Neuronal stem cell (in vitro differentiated cells): ENCODE measurements at regions not wholly inside any gene's neighbourhood (a gene's known extent, or its start where the extent isn't known, plus 50 kb on each side); places are given as distances from the start of the nearest gene placed in this dataset.

ENCODE experiments used
- DNase-seq: peaks from one replicate; pipeline ENCODE4 v3.0.0-alpha.2; 2013; ENCODE audit warnings: low spot score
- H2AFZ ChIP-seq: one replicate; pipeline ENCODE4 v1.6.1; 2013; ENCODE audit warnings: mild to moderate bottlenecking, low read length, inconsistent platforms
- H2AK5ac ChIP-seq: 2 replicates; pipeline ENCODE4 v1.6.1; 2013; ENCODE audit warnings: low read depth, mild to moderate bottlenecking, inconsistent platforms, low read length, moderate library complexity, mixed read lengths
- H2BK120ac ChIP-seq: 2 replicates; pipeline ENCODE4 v1.6.1; 2013; ENCODE audit warnings: low read depth, mild to moderate bottlenecking, inconsistent platforms, low read length, moderate library complexity, mixed read lengths
- H2BK12ac ChIP-seq: one replicate; pipeline ENCODE4 v1.6.1; 2013; ENCODE audit warnings: low read length, inconsistent platforms
- H2BK15ac ChIP-seq: 2 replicates; pipeline ENCODE4 v1.6.1; 2013; ENCODE audit warnings: mild to moderate bottlenecking, low read length, inconsistent platforms, mixed read lengths
- H2BK5ac ChIP-seq: one replicate; pipeline ENCODE4 v1.6.1; 2013; ENCODE audit warnings: inconsistent platforms, mild to moderate bottlenecking, low read length, moderate library complexity
- H3K14ac ChIP-seq: one replicate; pipeline ENCODE4 v1.6.1; 2013; ENCODE audit warnings: low read length, inconsistent platforms
- H3K18ac ChIP-seq: 2 replicates; pipeline ENCODE4 v1.6.1; 2013; ENCODE audit warnings: low read length, inconsistent platforms
- H3K23ac ChIP-seq: 2 replicates; pipeline ENCODE4 v1.6.1; 2013; ENCODE audit warnings: low read depth, mild to moderate bottlenecking, mixed read lengths, low read length, inconsistent platforms; ENCODE audit not compliant: poor library complexity
- H3K27ac ChIP-seq: replicated peaks from 3 replicates; pipeline ENCODE4 v1.5.1; 2013; ENCODE audit warnings: low read length, inconsistent platforms
- H3K27me3 ChIP-seq, 3 experiments: 2 replicates each; pipeline ENCODE4 v1.6.1; 2013; ENCODE audit warnings: low read length in 3 of 3, mild to moderate bottlenecking in 2 of 3, inconsistent platforms in 1 of 3, low read depth in 1 of 3, mixed read lengths in 1 of 3, moderate library complexity in 1 of 3; ENCODE audit not compliant: control insufficient read depth in 3 of 3, insufficient read depth in 3 of 3
- H3K36me3 ChIP-seq, 2 donors: replicated peaks in 1 of 2; 2 replicates each; pipeline ENCODE4 v1.6.1; 2013; ENCODE audit warnings: low read length in 2 of 2; ENCODE audit not compliant: control insufficient read depth in 2 of 2, insufficient read depth in 2 of 2
- H3K4ac ChIP-seq: 2 replicates; pipeline ENCODE4 v1.6.1; 2013; ENCODE audit warnings: inconsistent platforms, mild to moderate bottlenecking, low read length, moderate library complexity
- H3K4me1 ChIP-seq, 2 donors: 1 replicate in 1 of 2; 2 replicates in 1 of 2; pipeline ENCODE4 v1.6.1; 2013; ENCODE audit warnings: low read length in 2 of 2, low read depth in 1 of 2; ENCODE audit not compliant: control insufficient read depth in 2 of 2, insufficient read depth in 1 of 2
- H3K4me2 ChIP-seq: one replicate; pipeline ENCODE4 v1.6.1; 2013; ENCODE audit warnings: mild to moderate bottlenecking, low read length, inconsistent platforms; ENCODE audit not compliant: insufficient read depth, poor library complexity, severe bottlenecking
- H3K4me3 ChIP-seq, 2 donors: 2 replicates each; pipeline ENCODE4 v1.5.1; 2013; ENCODE audit warnings: low read length in 2 of 2, mild to moderate bottlenecking in 2 of 2, inconsistent platforms in 1 of 2, moderate library complexity in 1 of 2
- H3K79me1 ChIP-seq: one replicate; pipeline ENCODE4 v1.6.1; 2013; ENCODE audit warnings: low read depth, mild to moderate bottlenecking, inconsistent platforms, low read length, moderate library complexity
- H3K9ac ChIP-seq: one replicate; pipeline ENCODE4 v1.6.1; 2013; ENCODE audit warnings: mild to moderate bottlenecking, low read depth, low read length, inconsistent platforms; ENCODE audit not compliant: poor library complexity
- H3K9me3 ChIP-seq, 2 donors: replicated peaks in 1 of 2; 2 replicates each; pipeline versions ENCODE3 to v1.6.1; 2013; ENCODE audit warnings: low read length in 2 of 2, mild to moderate bottlenecking in 2 of 2, inconsistent platforms in 1 of 2, low read depth in 1 of 2, mixed read lengths in 1 of 2, moderate library complexity in 1 of 2; ENCODE audit not compliant: control insufficient read depth in 2 of 2, insufficient read depth in 1 of 2
- H4K8ac ChIP-seq: one replicate; pipeline ENCODE4 v1.6.1; 2013; ENCODE audit warnings: low read depth, mild to moderate bottlenecking, inconsistent platforms, low read length, moderate library complexity
- H4K91ac ChIP-seq: one replicate; pipeline ENCODE4 v1.6.1; 2013; ENCODE audit warnings: low read length, low read depth, mild to moderate bottlenecking, inconsistent platforms; ENCODE audit not compliant: poor library complexity
- WGBS, 2 donors: extraction: QIAGEN DNeasy Blood & Tissue Kit; methylation state at CpG; one replicate each; pipeline ENCODE4 v1.1.7; 2013; ENCODE audit warnings: missing lambda C conversion rate in 2 of 2, mixed read lengths in 1 of 2; ENCODE audit not compliant: insufficient read length in 2 of 2, insufficient replicate concordance in 1 of 2; ENCODE audit errors: extremely low coverage in 2 of 2; 5-methylcytosine and 5-hydroxymethylcytosine counted together

DNA sequence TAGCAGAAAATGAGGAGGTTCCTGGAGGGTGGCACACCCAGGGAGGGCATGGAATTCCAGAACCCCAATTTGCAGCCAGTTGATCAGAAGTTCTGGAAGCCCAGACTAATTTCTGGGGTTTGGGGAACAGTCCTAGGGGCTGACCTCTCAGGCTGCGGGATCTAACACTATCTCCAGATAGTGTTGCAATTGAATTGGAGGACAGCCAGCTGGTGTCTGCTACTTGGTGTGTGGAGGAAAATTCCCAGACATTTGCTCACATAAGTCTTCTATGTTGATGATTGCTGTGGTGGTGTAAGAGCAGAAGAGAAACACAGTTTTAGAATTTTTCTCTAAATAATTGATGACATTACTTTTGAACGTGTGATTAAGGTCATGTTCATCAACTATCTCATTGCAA lies 154.3 kb upstream of the RNPC3 start:
- Histone ChIP-seq H3K9me3 (no peaks in the 10 kb centered on the region), H2AFZ (no peak overlapping the region), H3K23ac (no peak overlapping the region), H3K36me3 (no peaks in the 10 kb centered on the region), H4K8ac (no peak overlapping the region), H3K4me2 (no peak overlapping the region), H2AK5ac (no peak overlapping the region), H3K4me3 (no peak overlapping the region), H3K9ac (no peak overlapping the region), H3K18ac (no peak overlapping the region), H3K27ac (no peak overlapping the region), H3K79me1 (no peaks in the 10 kb centered on the region), H3K4ac (no peak overlapping the region), H2BK5ac (no peak overlapping the region), H3K14ac (no peak overlapping the region), H2BK15ac (no peak overlapping the region), H4K91ac (no peak overlapping the region), H2BK12ac (no peak overlapping the region), H3K27me3 (no peaks in the 10 kb centered on the region), H3K4me1 (no peaks in the 10 kb centered on the region), H2BK120ac (no peak overlapping the region)
- no CpG with 5 or more reads among the region's 2 CpGs for WGBS, 2 donors
- DNase-seq, result no peak

- Histone ChIP-seq H3K27ac (no peak overlapping the region), H3K36me3 (no peaks in the 10 kb centered on the region), H3K18ac (no peak overlapping the region), H3K4me2 (no peak overlapping the region), H2AK5ac (no peak overlapping the region), H4K91ac (no peak overlapping the region), H3K4me3 (no peak overlapping the region), H3K79me1 (no peaks in the 10 kb centered on the region), H2BK15ac (no peak overlapping the region), H3K27me3 (no peaks in the 10 kb centered on the region), H3K9me3 (no peaks in the 10 kb centered on the region), H3K14ac (no peak overlapping the region), H3K9ac (no peak overlapping the region), H2BK12ac (no peak overlapping the region), H3K4ac (no peak overlapping the region), H2AFZ (no peak overlapping the region), H2BK120ac (no peak overlapping the region), H3K4me1 (no peaks in the 10 kb centered on the region), H4K8ac (no peak overlapping the region), H2BK5ac (no peak overlapping the region), H3K23ac (no peak overlapping the region)
- no CpG with 5 or more reads among the region's 4 CpGs for WGBS, 2 donors
- DNase-seq, result no peak
Observed at GRCh38 chr1:103367186-103367585, 158.3 kb upstream of the RNPC3 start.

DNA sequence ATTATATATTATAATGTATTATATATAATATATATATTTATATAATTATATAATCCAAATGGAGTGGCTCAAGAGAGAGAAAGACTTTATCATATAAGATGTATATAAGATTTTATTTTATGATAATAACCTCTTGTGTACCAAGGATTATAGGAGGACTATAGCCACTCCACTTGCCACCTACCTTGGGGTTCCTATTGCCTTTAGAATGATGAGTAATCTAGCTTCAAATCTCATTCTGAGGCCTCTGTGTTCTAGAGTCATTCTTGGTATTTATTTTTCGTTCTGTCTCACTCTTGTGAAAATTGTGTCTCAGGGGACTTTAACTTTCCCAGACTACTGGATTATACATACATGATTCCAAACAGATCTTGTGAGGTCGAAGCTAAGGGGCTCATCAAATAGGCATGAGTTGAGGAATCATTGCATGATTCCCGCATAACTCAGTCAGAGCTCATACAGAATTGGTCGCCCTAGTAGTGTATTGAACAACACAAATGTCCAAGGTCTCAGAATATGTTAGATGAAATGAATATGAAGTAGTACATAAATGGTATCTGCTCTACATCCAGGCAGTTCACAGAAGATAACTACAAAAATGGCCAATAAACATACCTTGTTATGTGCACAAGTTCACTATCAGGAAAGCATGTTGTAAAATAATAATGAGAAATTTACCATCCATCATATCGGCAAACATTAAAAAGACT lies 159.5 kb upstream of the RNPC3 start:
- no peak overlapping the region for H2BK15ac ChIP-seq
- no peaks in the 10 kb centered on the region for H3K9me3 ChIP-seq
- H3K23ac ChIP-seq, result no peak overlapping the region
- no peaks in the 10 kb centered on the region for H3K4me1 ChIP-seq
- H2BK120ac ChIP-seq, result no peak overlapping the region
- no peak overlapping the region for H3K4me3 ChIP-seq
- no peak overlapping the region for H4K8ac ChIP-seq
- no peak overlapping the region for H3K4me2 ChIP-seq
- no peak overlapping the region for H2AK5ac ChIP-seq
- no peak overlapping the region for H2BK12ac ChIP-seq
- no peaks in the 10 kb centered on the region for H3K36me3 ChIP-seq
- no peaks in the 10 kb centered on the region for H3K79me1 ChIP-seq
- DNase-seq, result no peak
- no peak overlapping the region for H3K9ac ChIP-seq
- H3K18ac ChIP-seq, result no peak overlapping the region
- no peak overlapping the region for H3K14ac ChIP-seq
- no peak overlapping the region for H4K91ac ChIP-seq
- no peak overlapping the region for H2BK5ac ChIP-seq
- no peaks in the 10 kb centered on the region for H3K27me3 ChIP-seq
- no peak overlapping the region for H2AFZ ChIP-seq
- H3K4ac ChIP-seq, result no peak overlapping the region
- WGBS, 2 donors, result no CpG with 5 or more reads among the region's 5 CpGs
- H3K27ac ChIP-seq, result no peak overlapping the region

GRCh38 chr1:103363008-103363365 lies 162.5 kb upstream of the RNPC3 start:
- no peak overlapping the region for H2BK5ac ChIP-seq

More at GRCh38 chr1:103363008-103363365, 162.5 kb upstream of the RNPC3 start:
- no peak for DNase-seq
- H3K9me3 ChIP-seq, result no peaks in the 10 kb centered on the region
- no peak overlapping the region for H3K27ac ChIP-seq
- H4K91ac ChIP-seq, result no peak overlapping the region
- H2BK12ac ChIP-seq, result no peak overlapping the region
- H3K18ac ChIP-seq, result no peak overlapping the region
- H3K9ac ChIP-seq, result no peak overlapping the region
- H2BK15ac ChIP-seq, result no peak overlapping the region
- no peaks in the 10 kb centered on the region for H3K27me3 ChIP-seq
- H3K23ac ChIP-seq, result no peak overlapping the region
- no peak overlapping the region for H4K8ac ChIP-seq
- H3K36me3 ChIP-seq, result no peaks in the 10 kb centered on the region
- H2BK120ac ChIP-seq, result no peak overlapping the region
- no peaks in the 10 kb centered on the region for H3K79me1 ChIP-seq
- no peak overlapping the region for H2AK5ac ChIP-seq
- H3K14ac ChIP-seq, result no peak overlapping the region
- no peak overlapping the region for H3K4ac ChIP-seq
- no peak overlapping the region for H2AFZ ChIP-seq
- no peaks in the 10 kb centered on the region for H3K4me1 ChIP-seq
- H3K4me2 ChIP-seq, result no peak overlapping the region
- no peak overlapping the region for H3K4me3 ChIP-seq
- no CpG with 5 or more reads among the region's 5 CpGs for WGBS, 2 donors
